CD4-positive, alpha-beta T cell treated with Interleukin-12 subunit alpha and Interleukin-12 subunit beta, for 1 hour (primary cell): ENCODE measurements at regions not wholly inside any gene's neighbourhood (a gene's known extent, or its start where the extent isn't known, plus 50 kb on each side); places are given as distances from the start of the nearest gene placed in this dataset.
A peak's percentile ranks its signal among the peaks of the same experiment; 100 is the strongest.

ENCODE experiments used
- DNase-seq: peaks from one replicate; pipeline ENCODE4 v3.0.0-alpha.2; 2020

GRCh38 chr14:54322701-54323337, 74.0 kb upstream of the CDKN3 start:
- DNase-seq, result no peak

- DNase-seq, result no peak
These were observed 71.0 kb upstream of the CDKN3 start for GRCh38 chr14:54325766-54326165.

GRCh38 chr14:54329082-54329695, 67.6 kb upstream of the CDKN3 start:
- peak; percentile 5 for DNase-seq

GRCh38 chr14:54330876-54331275, 65.9 kb upstream of the CDKN3 start:
- DNase-seq, result no peak

GRCh38 chr14:54331516-54331915, 65.3 kb upstream of the CDKN3 start:
- no peak for DNase-seq

GRCh38 chr14:54332490-54332889, 64.3 kb upstream of the CDKN3 start:
- DNase-seq, result no peak

- no peak for DNase-seq
These were observed 63.3 kb upstream of the CDKN3 start for GRCh38 chr14:54333511-54333910.

GRCh38 chr14:54335569-54336155, 61.1 kb upstream of the CDKN3 start:
- no peak for DNase-seq

- DNase-seq, result no peak
These were observed 59.5 kb upstream of the CDKN3 start for GRCh38 chr14:54337314-54337713.

GRCh38 chr14:54338696-54339317, 58.0 kb upstream of the CDKN3 start:
- no peak for DNase-seq

- no peak for DNase-seq
These were observed 57.0 kb upstream of the CDKN3 start for GRCh38 chr14:54339771-54340170.

GRCh38 chr14:54342806-54343205, 54.0 kb upstream of the CDKN3 start:
- DNase-seq, result no peak

- DNase-seq, result no peak
These were observed 53.3 kb upstream of the CDKN3 start for GRCh38 chr14:54343272-54344121.

- no peak for DNase-seq
These were observed 52.4 kb upstream of the CDKN3 start for GRCh38 chr14:54344445-54344844.

GRCh38 chr14:54346257-54346656, 50.5 kb upstream of the CDKN3 start:
- no peak for DNase-seq
